ENCODE measurements at regions not wholly inside any gene's neighbourhood (a gene's known extent, or its start where the extent isn't known, plus 50 kb on each side); places are given as distances from the start of the nearest gene placed in this dataset.
"Not testable (repeated sequence)": the region's sequence is repeated elsewhere in the genome, so short reads cannot be mapped to it uniquely, and the experiment has no call there.

DNA sequence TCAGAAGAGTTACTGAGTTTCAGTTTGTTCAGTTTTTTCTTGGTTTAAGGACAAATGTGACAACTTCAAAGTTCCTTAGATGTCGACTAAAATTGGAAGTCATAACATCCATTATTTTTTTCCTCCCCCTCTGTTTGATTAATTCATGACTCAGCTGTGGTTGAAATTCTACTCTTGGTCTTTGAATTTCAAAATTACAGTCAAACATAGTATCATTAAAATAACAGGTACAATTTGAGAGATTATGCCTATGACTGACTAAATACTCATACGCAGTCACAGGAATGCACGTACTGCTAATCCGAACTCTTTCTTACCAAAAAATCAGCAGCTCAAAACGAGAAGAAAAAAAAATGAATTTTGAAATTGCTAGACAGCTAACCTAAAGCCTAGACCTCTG is 1434.8 kb downstream of the RAPGEF2 start:
- H3K4me3 ChIP-seq (ENCODE audit: low read length) = no peak overlapping the region
- no peak for TF ChIP-seq ZNF274 (IDR thresholded peaks at IDR 0.05; ENCODE audit: low read depth, low read length)

GRCh38 chr4:160546201-160546600 is 1443.3 kb downstream of the RAPGEF2 start:
- no peak for TF ChIP-seq ZNF274 (IDR thresholded peaks at IDR 0.05; ENCODE audit: low read depth, low read length)
- no peak overlapping the region for H3K4me3 ChIP-seq (ENCODE audit: low read length)

DNA sequence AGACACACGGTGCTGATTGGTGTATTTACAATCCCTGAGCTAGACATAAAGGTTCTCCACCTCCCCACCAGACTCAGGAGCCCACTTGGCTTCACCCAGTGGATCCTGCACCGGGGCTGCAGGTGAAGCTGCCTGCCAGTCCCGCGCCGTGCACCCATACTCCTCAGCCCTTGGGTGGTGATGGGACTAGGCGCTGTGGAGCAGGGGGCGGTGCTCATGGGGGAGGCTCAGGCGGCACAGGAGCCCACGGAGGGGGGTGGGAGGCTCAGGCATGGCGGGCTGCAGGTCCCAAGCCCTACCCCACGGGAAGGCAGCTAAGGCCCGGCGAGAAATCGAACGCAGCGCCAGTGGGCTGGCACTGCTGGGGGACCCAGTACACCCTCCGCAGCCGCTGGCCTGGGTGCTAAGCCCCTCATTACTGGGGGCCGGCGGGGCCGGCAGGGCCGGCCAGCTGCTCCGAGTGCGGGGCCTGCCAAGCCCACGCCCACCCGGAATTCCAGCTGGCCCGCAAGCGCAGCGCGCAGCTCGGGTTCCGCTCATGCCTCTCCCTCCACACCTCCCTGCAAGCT is 1447.2 kb downstream of the RAPGEF2 start:
- not testable (repeated sequence) for H3K4me3 ChIP-seq (ENCODE audit: low read length)

- H3K4me3 ChIP-seq (ENCODE audit: low read length) = no peak overlapping the region
- TF ChIP-seq ZNF274 (IDR thresholded peaks at IDR 0.05; ENCODE audit: low read depth, low read length) = no peak
These were observed 1459.8 kb downstream of the RAPGEF2 start for GRCh38 chr4:160562661-160563060.

- TF ChIP-seq ZNF274 (IDR thresholded peaks at IDR 0.05; ENCODE audit: low read depth, low read length) = no peak
- no peak overlapping the region for H3K4me3 ChIP-seq (ENCODE audit: low read length)
These were observed 1460.8 kb downstream of the RAPGEF2 start for GRCh38 chr4:160563552-160564282.

GRCh38 chr4:160567634-160568033 is 1464.8 kb downstream of the RAPGEF2 start:
- no peak overlapping the region for H3K4me3 ChIP-seq (ENCODE audit: low read length)
- TF ChIP-seq ZNF274 (IDR thresholded peaks at IDR 0.05; ENCODE audit: low read depth, low read length) = no peak

DNA sequence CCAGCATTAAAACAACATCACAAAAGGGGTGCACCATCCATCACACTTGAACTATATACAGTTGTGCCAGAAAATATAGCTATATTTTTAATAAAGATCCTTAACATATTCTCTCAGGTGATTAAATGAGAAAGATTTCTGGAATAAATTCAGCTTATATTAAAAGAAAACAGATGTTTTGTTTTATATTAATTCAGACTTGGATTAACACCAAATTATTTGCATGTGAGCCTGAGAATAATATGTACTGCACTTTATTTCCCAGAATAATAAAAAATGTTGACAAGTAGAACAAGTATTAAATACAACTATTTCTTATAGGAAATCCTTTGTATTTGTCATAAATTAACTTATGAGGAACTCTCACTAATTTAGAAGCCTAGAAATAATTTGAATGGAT is 1467.4 kb downstream of the RAPGEF2 start:
- no peak overlapping the region for H3K4me3 ChIP-seq (ENCODE audit: low read length)
- TF ChIP-seq ZNF274 (IDR thresholded peaks at IDR 0.05; ENCODE audit: low read depth, low read length) = no peak

DNA sequence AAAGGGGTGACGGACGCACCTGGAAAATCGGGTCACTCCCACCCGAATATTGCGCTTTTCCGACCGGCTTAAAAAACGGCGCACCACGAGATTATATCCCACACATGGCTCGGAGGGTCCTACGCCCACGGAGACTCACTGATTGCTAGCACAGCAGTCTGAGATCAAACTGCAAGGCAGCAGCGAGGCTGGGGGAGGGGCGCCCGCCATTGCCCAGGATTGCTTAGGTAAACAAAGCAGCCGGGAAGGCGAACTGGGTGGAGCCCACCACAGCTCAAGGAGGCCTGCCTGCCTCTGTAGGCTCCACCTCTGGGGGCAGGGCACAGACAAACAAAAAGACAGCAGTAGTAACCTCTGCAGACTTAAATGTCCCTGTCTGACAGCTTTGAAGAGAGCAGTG is 1471.4 kb downstream of the RAPGEF2 start:
- H3K4me3 ChIP-seq (ENCODE audit: low read length) = not testable (repeated sequence)

GRCh38 chr4:160580581-160580980 is 1477.7 kb downstream of the RAPGEF2 start:
- H3K4me3 ChIP-seq (ENCODE audit: low read length) = no peak overlapping the region
- no peak for TF ChIP-seq ZNF274 (IDR thresholded peaks at IDR 0.05; ENCODE audit: low read depth, low read length)

GRCh38 chr4:160592258-160592657 is 1489.4 kb downstream of the RAPGEF2 start:
- TF ChIP-seq ZNF274 (IDR thresholded peaks at IDR 0.05; ENCODE audit: low read depth, low read length) = no peak
- no peak overlapping the region for H3K4me3 ChIP-seq (ENCODE audit: low read length)

DNA sequence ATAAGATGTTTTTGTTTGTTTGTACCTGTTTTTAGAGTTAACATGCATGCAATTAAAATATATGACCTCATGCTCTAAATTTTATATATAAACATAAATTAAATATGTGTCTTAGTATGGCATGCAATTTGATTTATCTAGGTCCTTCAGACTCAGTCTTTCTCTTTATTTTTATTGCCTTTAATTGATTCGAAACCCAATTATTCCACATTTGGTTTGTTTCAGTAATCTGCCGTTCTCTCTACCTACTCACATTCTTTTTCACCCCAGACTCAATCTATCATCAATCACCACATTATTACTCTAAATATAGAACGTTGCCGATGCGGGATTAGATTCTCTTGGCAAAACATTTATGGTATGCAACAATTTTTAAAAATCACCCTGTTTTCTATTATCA is 1492.8 kb downstream of the RAPGEF2 start:
- no peak overlapping the region for H3K4me3 ChIP-seq (ENCODE audit: low read length)
- no peak for TF ChIP-seq ZNF274 (IDR thresholded peaks at IDR 0.05; ENCODE audit: low read depth, low read length)

GRCh38 chr4:160604541-160604940 is 1501.7 kb downstream of the RAPGEF2 start:
- no peak overlapping the region for H3K4me3 ChIP-seq (ENCODE audit: low read length)
- TF ChIP-seq ZNF274 (IDR thresholded peaks at IDR 0.05; ENCODE audit: low read depth, low read length) = no peak

DNA sequence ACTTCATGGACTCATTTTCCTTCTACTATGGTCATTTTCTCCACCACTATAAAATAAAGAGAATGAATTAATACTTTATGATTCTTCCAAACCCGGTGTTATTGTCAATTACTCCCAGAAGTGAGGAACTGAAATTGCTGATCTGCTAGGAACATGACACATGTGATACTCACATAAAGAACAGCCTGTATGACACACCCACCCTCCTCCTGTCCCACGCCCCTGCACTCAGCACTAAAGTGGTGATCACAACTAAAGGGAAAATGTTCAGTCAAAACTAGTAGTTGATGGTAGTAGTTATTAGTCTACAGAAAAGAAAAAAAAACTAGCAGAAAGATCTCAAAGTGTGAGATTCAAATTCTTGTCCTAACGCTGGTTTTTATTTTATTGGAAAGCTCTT is 1508.3 kb downstream of the RAPGEF2 start:
- no peak overlapping the region for H3K4me3 ChIP-seq (ENCODE audit: low read length)
- TF ChIP-seq ZNF274 (IDR thresholded peaks at IDR 0.05; ENCODE audit: low read depth, low read length) = no peak

DNA sequence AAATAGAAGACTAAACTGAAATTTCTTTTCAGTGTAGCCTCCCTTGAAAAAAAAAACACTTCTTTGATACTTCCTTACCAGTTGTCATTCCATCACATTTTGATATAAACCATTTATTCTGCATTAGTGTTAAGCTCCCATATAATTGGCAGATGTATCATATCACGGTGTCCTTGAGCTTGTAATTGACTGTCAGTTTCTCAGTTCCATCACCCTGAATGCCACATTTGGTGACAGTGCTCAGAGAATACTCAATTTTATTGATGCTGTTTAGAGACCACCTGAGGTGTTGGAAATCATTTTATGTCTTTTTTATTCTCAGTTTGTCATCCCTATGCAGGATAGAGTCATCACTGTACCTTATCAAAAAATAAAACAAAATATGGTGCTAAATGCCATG is 1528.2 kb downstream of the RAPGEF2 start:
- no peak overlapping the region for H3K4me3 ChIP-seq (ENCODE audit: low read length)
- no peak for TF ChIP-seq ZNF274 (IDR thresholded peaks at IDR 0.05; ENCODE audit: low read depth, low read length)

GRCh38 chr4:160652790-160653189 is 1511.0 kb downstream of the FSTL5 start:
- no peak for TF ChIP-seq ZNF274 (IDR thresholded peaks at IDR 0.05; ENCODE audit: low read depth, low read length)
- no peak overlapping the region for H3K4me3 ChIP-seq (ENCODE audit: low read length)

- TF ChIP-seq ZNF274 (IDR thresholded peaks at IDR 0.05; ENCODE audit: low read depth, low read length) = no peak
- H3K4me3 ChIP-seq (ENCODE audit: low read length) = no peak overlapping the region
These were observed 1488.2 kb downstream of the FSTL5 start for GRCh38 chr4:160675550-160675949.

Data from GM08714 (cell line).